Suppressor macrophage treated with lipopolysaccharide for 4 hours (primary cell): ENCODE measurements at regions not wholly inside any gene's neighbourhood (a gene's known extent, or its start where the extent isn't known, plus 50 kb on each side); places are given as distances from the start of the nearest gene placed in this dataset.
A peak's percentile ranks its signal among the peaks of the same experiment; 100 is the strongest.
"Not testable (repeated sequence)": the region's sequence is repeated elsewhere in the genome, so short reads cannot be mapped to it uniquely, and the experiment has no call there.

Source experiments
- DNase-seq: peaks from one replicate; pipeline ENCODE4 v3.0.0-alpha.2; 2020

- no peak for DNase-seq
Measured at GRCh38 chr3:194931347-194931746, 245.7 kb downstream of the FAM43A start.

GRCh38 chr3:194931865-194932264 lies 246.2 kb downstream of the FAM43A start:
- DNase-seq = peak; percentile 25

- DNase-seq = no peak
Measured at GRCh38 chr3:194933465-194933864, 247.8 kb downstream of the FAM43A start.

- DNase-seq = peak; percentile 78
Measured at GRCh38 chr3:194935061-194935460, 249.4 kb downstream of the FAM43A start.

GRCh38 chr3:194935632-194936470 lies 250.2 kb downstream of the FAM43A start:
- DNase-seq = no peak

- no peak for DNase-seq
Measured at GRCh38 chr3:194936659-194937058, 251.0 kb downstream of the FAM43A start.

GRCh38 chr3:194937144-194937543 lies 251.5 kb downstream of the FAM43A start:
- DNase-seq = no peak

- no peak for DNase-seq
Measured at GRCh38 chr3:194937882-194938321, 252.2 kb downstream of the FAM43A start.

GRCh38 chr3:194938845-194939531 lies 253.3 kb downstream of the FAM43A start:
- no peak for DNase-seq

- no peak for DNase-seq
Measured at GRCh38 chr3:194939532-194939909, 253.8 kb downstream of the FAM43A start.

- peak; percentile 26 for DNase-seq
Measured at GRCh38 chr3:194939949-194940770, 254.5 kb downstream of the FAM43A start.

GRCh38 chr3:194941360-194941955 lies 255.8 kb downstream of the FAM43A start:
- no peak for DNase-seq

- no peak for DNase-seq
Measured at GRCh38 chr3:194941956-194942511, 256.4 kb downstream of the FAM43A start.

- no peak for DNase-seq
Measured at GRCh38 chr3:194944526-194944925, 258.8 kb downstream of the FAM43A start.

- DNase-seq = no peak
Measured at GRCh38 chr3:194945508-194945907, 259.8 kb downstream of the FAM43A start.

GRCh38 chr3:194946091-194946490 lies 260.4 kb downstream of the FAM43A start:
- no peak for DNase-seq

- DNase-seq = no peak
Measured at GRCh38 chr3:194949592-194949991, 263.9 kb downstream of the FAM43A start.

- no peak for DNase-seq
Measured at GRCh38 chr3:194950906-194951628, 265.4 kb downstream of the FAM43A start.

GRCh38 chr3:194951629-194951920 lies 265.9 kb downstream of the FAM43A start:
- DNase-seq = not testable (repeated sequence)

GRCh38 chr3:194951931-194952582 lies 266.4 kb downstream of the FAM43A start:
- no peak for DNase-seq

- DNase-seq = no peak
Measured at GRCh38 chr3:194952841-194953241, 267.2 kb downstream of the FAM43A start.

GRCh38 chr3:194953291-194953690 lies 267.6 kb downstream of the FAM43A start:
- DNase-seq = no peak
